Fibroblast of lung (primary cell): ENCODE measurements at regions not wholly inside any gene's neighbourhood (a gene's known extent, or its start where the extent isn't known, plus 50 kb on each side); places are given as distances from the start of the nearest gene placed in this dataset.

ENCODE experiments used
- DNase-seq, 2 donors: peaks; one replicate each; pipeline versions ENCODE4 v3.0.0 to v3.0.0-alpha.2; 2010; ENCODE audit warnings: low read depth in 2 of 2
- H2AFZ ChIP-seq: 2 replicates; pipeline ENCODE4 v1.5.1; 2012; ENCODE audit warnings: low read length, control low read depth, inconsistent platforms
- H3K27ac ChIP-seq: 2 replicates; pipeline ENCODE4 v1.5.1; 2011; ENCODE audit warnings: low read length, control low read depth; ENCODE audit not compliant: insufficient read depth
- H3K27me3 ChIP-seq: 2 replicates; pipeline ENCODE4 v1.5.1; 2011; ENCODE audit warnings: mild to moderate bottlenecking, low read length; ENCODE audit not compliant: control insufficient read depth, insufficient read depth
- H3K36me3 ChIP-seq: 2 replicates; pipeline ENCODE4 v1.5.1; 2011; ENCODE audit warnings: low read length; ENCODE audit not compliant: control insufficient read depth, insufficient read depth
- H3K4me1 ChIP-seq: 2 replicates; pipeline ENCODE4 v1.5.1; 2011; ENCODE audit warnings: low read length; ENCODE audit not compliant: control insufficient read depth, insufficient read depth; ENCODE audit errors: extremely low read depth
- H3K4me2 ChIP-seq: 2 replicates; pipeline ENCODE4 v1.5.1; 2011; ENCODE audit warnings: low read length, control low read depth; ENCODE audit not compliant: insufficient read depth; ENCODE audit errors: extremely low read depth
- H3K4me3 ChIP-seq, 4 experiments: fragments of 200-600 bp in 1 of 4; sonication (generic) in 1 of 4; replicated peaks in 1 of 4; 2 replicates each; pipeline ENCODE4 v1.5.1; 2011 to 2016; ENCODE audit warnings: low read length in 4 of 4, low read depth in 3 of 4, mild to moderate bottlenecking in 3 of 4, control low read depth in 2 of 4, inconsistent platforms in 1 of 4, mixed read lengths in 1 of 4; ENCODE audit not compliant: insufficient read depth in 1 of 4; ENCODE audit errors: control extremely low read depth in 1 of 4
- H3K79me2 ChIP-seq: 2 replicates; pipeline ENCODE4 v1.5.1; 2012; ENCODE audit warnings: mild to moderate bottlenecking, low read length, inconsistent platforms; ENCODE audit not compliant: control insufficient read depth, insufficient read depth
- H3K9ac ChIP-seq: 2 replicates; pipeline ENCODE4 v1.5.1; 2011; ENCODE audit warnings: mild to moderate bottlenecking, low read length, control low read depth; ENCODE audit not compliant: insufficient read depth
- H3K9me3 ChIP-seq: 2 replicates; pipeline ENCODE4 v1.5.1; 2012; ENCODE audit warnings: low read depth, low read length; ENCODE audit not compliant: control insufficient read depth, insufficient read depth
- H4K20me1 ChIP-seq: 2 replicates; pipeline ENCODE4 v1.5.1; 2011; ENCODE audit warnings: low read length; ENCODE audit not compliant: control insufficient read depth, insufficient read depth; ENCODE audit errors: extremely low read depth
- EZH2 ChIP-seq: IDR thresholded peaks from 2 replicates; pipeline ENCODE4 v1.5.1; 2012; ENCODE audit warnings: low read length, control low read depth, mild to moderate bottlenecking; ENCODE audit errors: missing control alignments
- TF ChIP-seq, protein P1 (sequence below), 2 donors: IDR thresholded peaks in 1 of 2; conservative IDR thresholded peaks in 1 of 2; 1 replicate in 1 of 2; 2 replicates in 1 of 2; pipeline ENCODE4 v1.5.1; 2011 to 2012; ENCODE audit warnings: low read length in 2 of 2, control low read depth in 1 of 2, inconsistent platforms in 1 of 2, low read depth in 1 of 2, mild to moderate bottlenecking in 1 of 2

DNA sequence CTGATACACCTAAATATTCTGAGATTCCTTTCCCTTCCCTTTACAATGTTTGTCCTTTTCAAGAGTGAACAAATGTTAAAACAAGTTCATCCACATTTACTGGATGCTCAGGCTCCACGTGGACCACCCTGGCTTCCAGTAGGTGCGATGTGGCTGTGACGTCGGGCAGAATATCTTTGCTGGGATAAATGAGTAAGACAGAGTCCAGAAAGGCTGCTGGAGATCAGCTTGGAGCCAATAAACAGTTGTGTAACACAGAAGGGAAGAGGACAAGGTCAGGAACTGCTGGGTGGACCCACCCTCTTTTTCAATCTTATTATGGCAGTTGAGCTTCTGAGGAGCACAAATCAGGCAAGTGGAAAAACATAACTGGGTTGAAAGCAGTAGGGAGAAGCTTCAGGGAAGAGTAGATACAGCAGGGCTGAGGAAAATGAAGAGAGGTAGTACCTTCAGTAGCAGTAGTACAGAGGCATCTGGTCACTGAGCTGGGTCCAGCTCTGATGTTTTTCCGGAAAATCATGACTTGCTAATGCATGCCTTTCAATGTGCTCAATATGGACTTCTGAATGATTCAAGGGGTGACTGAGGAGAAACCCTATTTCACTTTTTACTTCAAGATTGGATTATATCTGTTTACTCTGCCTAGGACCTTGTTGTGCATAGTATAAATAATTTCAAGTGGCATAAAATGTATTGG, 171.8 kb upstream of the MAD2L1 start:
- Histone ChIP-seq H2AFZ (no peak overlapping the region), H3K27ac (no peak overlapping the region), H3K36me3 (no peaks in the 10 kb centered on the region), H3K9ac (no peak overlapping the region), H3K4me1 (no peaks in the 10 kb centered on the region), H3K9me3 (no peaks in the 10 kb centered on the region), H3K4me2 (no peak overlapping the region), H4K20me1 (no peaks in the 10 kb centered on the region), H3K27me3 (no peaks in the 10 kb centered on the region), H3K4me3 (no peak overlapping the region), H3K79me2 (no peaks in the 10 kb centered on the region)
- TF ChIP-seq, protein P1, sequence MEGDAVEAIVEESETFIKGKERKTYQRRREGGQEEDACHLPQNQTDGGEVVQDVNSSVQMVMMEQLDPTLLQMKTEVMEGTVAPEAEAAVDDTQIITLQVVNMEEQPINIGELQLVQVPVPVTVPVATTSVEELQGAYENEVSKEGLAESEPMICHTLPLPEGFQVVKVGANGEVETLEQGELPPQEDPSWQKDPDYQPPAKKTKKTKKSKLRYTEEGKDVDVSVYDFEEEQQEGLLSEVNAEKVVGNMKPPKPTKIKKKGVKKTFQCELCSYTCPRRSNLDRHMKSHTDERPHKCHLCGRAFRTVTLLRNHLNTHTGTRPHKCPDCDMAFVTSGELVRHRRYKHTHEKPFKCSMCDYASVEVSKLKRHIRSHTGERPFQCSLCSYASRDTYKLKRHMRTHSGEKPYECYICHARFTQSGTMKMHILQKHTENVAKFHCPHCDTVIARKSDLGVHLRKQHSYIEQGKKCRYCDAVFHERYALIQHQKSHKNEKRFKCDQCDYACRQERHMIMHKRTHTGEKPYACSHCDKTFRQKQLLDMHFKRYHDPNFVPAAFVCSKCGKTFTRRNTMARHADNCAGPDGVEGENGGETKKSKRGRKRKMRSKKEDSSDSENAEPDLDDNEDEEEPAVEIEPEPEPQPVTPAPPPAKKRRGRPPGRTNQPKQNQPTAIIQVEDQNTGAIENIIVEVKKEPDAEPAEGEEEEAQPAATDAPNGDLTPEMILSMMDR (conservative IDR thresholded peaks at IDR 0.05 in 1 of 2, IDR thresholded peaks at IDR 0.05 in 1 of 2; ENCODE audit: low read depth in 1 of 2, low read length in 2 of 2) = no peak
- TF ChIP-seq EZH2 = no peak
- DNase-seq = no peak

DNA sequence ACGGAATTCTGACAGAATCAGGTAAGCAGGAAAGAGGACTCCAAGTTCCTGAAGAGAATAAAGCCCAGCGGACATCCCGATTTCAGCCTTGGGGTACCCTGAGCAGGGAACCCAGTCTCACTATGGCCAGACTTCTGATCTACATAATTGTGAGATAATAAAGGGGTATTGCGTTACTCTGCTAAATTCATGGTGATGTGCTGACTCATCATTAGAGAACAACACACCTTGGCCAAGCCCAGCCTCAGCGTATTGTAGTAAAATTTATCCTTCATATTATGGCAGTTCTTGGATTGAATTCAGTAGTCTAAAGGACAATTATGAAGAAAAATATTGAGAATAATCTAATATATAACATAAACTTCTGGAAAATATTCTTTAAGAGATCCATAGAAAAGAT, 170.2 kb upstream of the MAD2L1 start:
- no peaks in the 10 kb centered on the region for H3K9me3 ChIP-seq
- H3K36me3 ChIP-seq = no peaks in the 10 kb centered on the region
- no peaks in the 10 kb centered on the region for H4K20me1 ChIP-seq
- H3K27ac ChIP-seq = no peak overlapping the region
- no peak overlapping the region for H3K4me2 ChIP-seq
- TF ChIP-seq EZH2 = no peak
- TF ChIP-seq, protein P1 (conservative IDR thresholded peaks at IDR 0.05 in 1 of 2, IDR thresholded peaks at IDR 0.05 in 1 of 2; ENCODE audit: low read depth in 1 of 2, low read length in 2 of 2) = no peak
- no peaks in the 10 kb centered on the region for H3K4me1 ChIP-seq
- no peak overlapping the region for H2AFZ ChIP-seq
- no peak overlapping the region for H3K4me3 ChIP-seq
- no peak for DNase-seq
- H3K79me2 ChIP-seq = no peaks in the 10 kb centered on the region
- no peaks in the 10 kb centered on the region for H3K27me3 ChIP-seq
- no peak overlapping the region for H3K9ac ChIP-seq

DNA sequence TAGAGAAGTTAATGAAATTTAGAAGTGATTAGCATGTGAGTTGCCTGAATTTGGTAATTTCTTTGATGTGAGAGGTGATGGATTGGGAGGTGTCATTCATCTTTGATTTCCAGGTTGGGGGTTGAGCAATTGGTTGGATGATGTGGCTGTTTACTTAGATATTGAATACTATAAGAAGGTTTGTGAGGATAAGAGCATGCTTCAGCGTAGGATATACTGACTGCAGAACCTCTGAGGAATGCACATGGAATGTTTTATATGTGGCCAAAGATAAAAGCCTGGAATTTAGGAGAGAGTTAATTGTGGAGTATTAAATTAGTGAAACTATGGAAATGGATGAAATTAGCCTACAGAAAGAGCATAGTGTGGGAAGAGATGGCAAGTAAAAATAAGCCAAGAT, 165.4 kb upstream of the MAD2L1 start:
- Histone ChIP-seq H3K79me2 (no peaks in the 10 kb centered on the region), H3K4me3 (no peak overlapping the region), H3K27ac (no peak overlapping the region), H3K9ac (no peak overlapping the region), H3K27me3 (no peaks in the 10 kb centered on the region), H3K4me2 (no peak overlapping the region), H3K4me1 (no peaks in the 10 kb centered on the region), H4K20me1 (no peaks in the 10 kb centered on the region), H2AFZ (no peak overlapping the region), H3K9me3 (no peaks in the 10 kb centered on the region), H3K36me3 (no peaks in the 10 kb centered on the region)
- DNase-seq = peak in 1 of 2 donors; percentile 47
- no peak for TF ChIP-seq EZH2
- TF ChIP-seq, protein P1 (conservative IDR thresholded peaks at IDR 0.05 in 1 of 2, IDR thresholded peaks at IDR 0.05 in 1 of 2; ENCODE audit: low read depth in 1 of 2, low read length in 2 of 2) = no peak
